ENCODE measurements at regions not wholly inside any gene's neighbourhood (a gene's known extent, or its start where the extent isn't known, plus 50 kb on each side); places are given as distances from the start of the nearest gene placed in this dataset.

GRCh38 chrX:136954930-136955329 is 74.4 kb upstream of the RBMX start:
- Histone ChIP-seq H2AFZ (ENCODE audit: insufficient read depth, low read length, poor library complexity) (no peak overlapping the region), H3K4me3 (ENCODE audit: low read depth, low read length) (no peak overlapping the region), H2BK12ac (ENCODE audit: low read length) (no peak overlapping the region), H3K4me2 (ENCODE audit: low read length) (no peak overlapping the region), H4K91ac (ENCODE audit: low read depth, low read length) (no peak overlapping the region), H3K14ac (ENCODE audit: low read length) (no peak overlapping the region), H2BK5ac (ENCODE audit: low read depth, low read length, poor library complexity) (no peak overlapping the region), H2BK120ac (ENCODE audit: insufficient read depth, low read length, poor library complexity) (no peak overlapping the region), H3K18ac (ENCODE audit: low read length) (no peak overlapping the region), H3K36me3 (ENCODE audit: control insufficient read depth in 1 of 2, insufficient read depth in 2 of 2, low read length in 2 of 2) (no peaks in the 10 kb centered on the region), H3K79me2 (ENCODE audit: control insufficient read depth, insufficient read depth, low read length, poor library complexity) (no peaks in the 10 kb centered on the region), H2AK5ac (ENCODE audit: low read length) (no peak overlapping the region), H3K9ac (ENCODE audit: low read length) (no peak overlapping the region), H3K27me3 (ENCODE audit: insufficient read depth, low read length) (no peaks in the 10 kb centered on the region), H3K9me3 (ENCODE audit: insufficient read depth, low read depth, low read length) (no peaks in the 10 kb centered on the region), H3K4ac (ENCODE audit: low read depth, low read length) (no peak overlapping the region), H4K8ac (ENCODE audit: low read depth, low read length) (no peak overlapping the region), H4K12ac (ENCODE audit: low read depth, low read length) (no peak overlapping the region), H3K79me1 (ENCODE audit: low read length) (no peaks in the 10 kb centered on the region), H3K4me1 (ENCODE audit: control insufficient read depth in 1 of 2, insufficient read depth in 2 of 2, low read length in 2 of 2) (no peaks in the 10 kb centered on the region), H3K27ac (ENCODE audit: low read depth, low read length) (no peak overlapping the region), H3K23ac (ENCODE audit: low read length) (no peak overlapping the region)
- WGBS (ENCODE audit: extremely low coverage, insufficient coverage, insufficient read length), result no CpG with 5 or more reads among the region's 4 CpGs
- DNase-seq, result peak in 1 of 2 donors; percentile 31

GRCh38 chrX:136953867-136954787 is 73.6 kb upstream of the RBMX start:
- no peaks in the 10 kb centered on the region for H3K79me1 ChIP-seq (ENCODE audit: low read length)
- H3K9me3 ChIP-seq (ENCODE audit: insufficient read depth, low read depth, low read length), result no peaks in the 10 kb centered on the region
- no peak overlapping the region for H2AK5ac ChIP-seq (ENCODE audit: low read length)
- DNase-seq, result peak; percentile 56 to 73
- no peaks in the 10 kb centered on the region for H3K27me3 ChIP-seq (ENCODE audit: insufficient read depth, low read length)
- no peaks in the 10 kb centered on the region for H3K36me3 ChIP-seq (ENCODE audit: control insufficient read depth in 1 of 2, insufficient read depth in 2 of 2, low read length in 2 of 2)
- no peak overlapping the region for H4K91ac ChIP-seq (ENCODE audit: low read depth, low read length)
- H2AFZ ChIP-seq (ENCODE audit: insufficient read depth, low read length, poor library complexity), result no peak overlapping the region
- no peak overlapping the region for H4K8ac ChIP-seq (ENCODE audit: low read depth, low read length)
- H2BK5ac ChIP-seq (ENCODE audit: low read depth, low read length, poor library complexity), result no peak overlapping the region
- H3K4ac ChIP-seq (ENCODE audit: low read depth, low read length), result no peak overlapping the region
- WGBS (ENCODE audit: extremely low coverage, insufficient coverage, insufficient read length), result no CpG with 5 or more reads among the region's 26 CpGs
- H3K14ac ChIP-seq (ENCODE audit: low read length), result no peak overlapping the region
- H3K4me3 ChIP-seq (ENCODE audit: low read depth, low read length), result no peak overlapping the region
- H2BK120ac ChIP-seq (ENCODE audit: insufficient read depth, low read length, poor library complexity), result no peak overlapping the region
- H3K4me1 ChIP-seq (ENCODE audit: control insufficient read depth in 1 of 2, insufficient read depth in 2 of 2, low read length in 2 of 2), result no peaks in the 10 kb centered on the region
- H3K4me2 ChIP-seq (ENCODE audit: low read length), result no peak overlapping the region
- H3K18ac ChIP-seq (ENCODE audit: low read length), result no peak overlapping the region
- no peak overlapping the region for H4K12ac ChIP-seq (ENCODE audit: low read depth, low read length)
- no peaks in the 10 kb centered on the region for H3K79me2 ChIP-seq (ENCODE audit: control insufficient read depth, insufficient read depth, low read length, poor library complexity)
- H2BK12ac ChIP-seq (ENCODE audit: low read length), result no peak overlapping the region
- H3K9ac ChIP-seq (ENCODE audit: low read length), result no peak overlapping the region
- H3K27ac ChIP-seq (ENCODE audit: low read depth, low read length), result no peak overlapping the region
- no peak overlapping the region for H3K23ac ChIP-seq (ENCODE audit: low read length)

- no peak overlapping the region for H2AFZ ChIP-seq (ENCODE audit: insufficient read depth, low read length, poor library complexity)
- no peak overlapping the region for H4K91ac ChIP-seq (ENCODE audit: low read depth, low read length)
- H3K4me3 ChIP-seq (ENCODE audit: low read depth, low read length), result no peak overlapping the region
- H3K9me3 ChIP-seq (ENCODE audit: insufficient read depth, low read depth, low read length), result no peaks in the 10 kb centered on the region
- no peak for DNase-seq
- H3K4me2 ChIP-seq (ENCODE audit: low read length), result no peak overlapping the region
- H3K79me2 ChIP-seq (ENCODE audit: control insufficient read depth, insufficient read depth, low read length, poor library complexity), result no peaks in the 10 kb centered on the region
- no peak overlapping the region for H3K4ac ChIP-seq (ENCODE audit: low read depth, low read length)
- no peak overlapping the region for H4K8ac ChIP-seq (ENCODE audit: low read depth, low read length)
- H3K27me3 ChIP-seq (ENCODE audit: insufficient read depth, low read length), result no peaks in the 10 kb centered on the region
- H2BK5ac ChIP-seq (ENCODE audit: low read depth, low read length, poor library complexity), result no peak overlapping the region
- H3K9ac ChIP-seq (ENCODE audit: low read length), result no peak overlapping the region
- H2BK120ac ChIP-seq (ENCODE audit: insufficient read depth, low read length, poor library complexity), result no peak overlapping the region
- H2BK12ac ChIP-seq (ENCODE audit: low read length), result no peak overlapping the region
- H3K4me1 ChIP-seq (ENCODE audit: control insufficient read depth in 1 of 2, insufficient read depth in 2 of 2, low read length in 2 of 2), result no peaks in the 10 kb centered on the region
- H3K23ac ChIP-seq (ENCODE audit: low read length), result no peak overlapping the region
- WGBS (ENCODE audit: extremely low coverage, insufficient coverage, insufficient read length), result no CpG with 5 or more reads among the region's 4 CpGs
- no peak overlapping the region for H3K14ac ChIP-seq (ENCODE audit: low read length)
- no peak overlapping the region for H2AK5ac ChIP-seq (ENCODE audit: low read length)
- no peaks in the 10 kb centered on the region for H3K36me3 ChIP-seq (ENCODE audit: control insufficient read depth in 1 of 2, insufficient read depth in 2 of 2, low read length in 2 of 2)
- H4K12ac ChIP-seq (ENCODE audit: low read depth, low read length), result no peak overlapping the region
- H3K27ac ChIP-seq (ENCODE audit: low read depth, low read length), result no peak overlapping the region
- no peak overlapping the region for H3K18ac ChIP-seq (ENCODE audit: low read length)
- H3K79me1 ChIP-seq (ENCODE audit: low read length), result no peaks in the 10 kb centered on the region
Measured at GRCh38 chrX:136950211-136950610, 69.7 kb upstream of the RBMX start.

GRCh38 chrX:136941396-136942337 is 61.1 kb upstream of the RBMX start:
- Histone ChIP-seq H3K23ac (ENCODE audit: low read length) (no peak overlapping the region), H3K27me3 (ENCODE audit: insufficient read depth, low read length) (no peaks in the 10 kb centered on the region), H4K12ac (ENCODE audit: low read depth, low read length) (no peak overlapping the region), H3K9me3 (ENCODE audit: insufficient read depth, low read depth, low read length) (no peaks in the 10 kb centered on the region), H3K27ac (ENCODE audit: low read depth, low read length) (no peak overlapping the region), H3K18ac (ENCODE audit: low read length) (no peak overlapping the region), H3K4ac (ENCODE audit: low read depth, low read length) (no peak overlapping the region), H3K36me3 (ENCODE audit: control insufficient read depth in 1 of 2, insufficient read depth in 2 of 2, low read length in 2 of 2) (no peaks in the 10 kb centered on the region), H2AK5ac (ENCODE audit: low read length) (no peak overlapping the region), H3K4me2 (ENCODE audit: low read length) (no peak overlapping the region), H2AFZ (ENCODE audit: insufficient read depth, low read length, poor library complexity) (no peak overlapping the region), H3K4me3 (ENCODE audit: low read depth, low read length) (no peak overlapping the region), H3K79me1 (ENCODE audit: low read length) (no peaks in the 10 kb centered on the region), H3K9ac (ENCODE audit: low read length) (no peak overlapping the region), H4K91ac (ENCODE audit: low read depth, low read length) (no peak overlapping the region), H2BK120ac (ENCODE audit: insufficient read depth, low read length, poor library complexity) (no peak overlapping the region), H2BK12ac (ENCODE audit: low read length) (no peak overlapping the region), H2BK5ac (ENCODE audit: low read depth, low read length, poor library complexity) (no peak overlapping the region), H4K8ac (ENCODE audit: low read depth, low read length) (no peak overlapping the region), H3K4me1 (ENCODE audit: control insufficient read depth in 1 of 2, insufficient read depth in 2 of 2, low read length in 2 of 2) (no peaks in the 10 kb centered on the region), H3K79me2 (ENCODE audit: control insufficient read depth, insufficient read depth, low read length, poor library complexity) (no peaks in the 10 kb centered on the region), H3K14ac (ENCODE audit: low read length) (no peak overlapping the region)
- WGBS (ENCODE audit: extremely low coverage, insufficient coverage, insufficient read length), result no CpG with 5 or more reads among the region's 9 CpGs
- no peak for DNase-seq

Measured in trophoblast cell (in vitro differentiated cells and primary cell).